ENCODE measurements at regions not wholly inside any gene's neighbourhood (a gene's known extent, or its start where the extent isn't known, plus 50 kb on each side); places are given as distances from the start of the nearest gene placed in this dataset.

DNA sequence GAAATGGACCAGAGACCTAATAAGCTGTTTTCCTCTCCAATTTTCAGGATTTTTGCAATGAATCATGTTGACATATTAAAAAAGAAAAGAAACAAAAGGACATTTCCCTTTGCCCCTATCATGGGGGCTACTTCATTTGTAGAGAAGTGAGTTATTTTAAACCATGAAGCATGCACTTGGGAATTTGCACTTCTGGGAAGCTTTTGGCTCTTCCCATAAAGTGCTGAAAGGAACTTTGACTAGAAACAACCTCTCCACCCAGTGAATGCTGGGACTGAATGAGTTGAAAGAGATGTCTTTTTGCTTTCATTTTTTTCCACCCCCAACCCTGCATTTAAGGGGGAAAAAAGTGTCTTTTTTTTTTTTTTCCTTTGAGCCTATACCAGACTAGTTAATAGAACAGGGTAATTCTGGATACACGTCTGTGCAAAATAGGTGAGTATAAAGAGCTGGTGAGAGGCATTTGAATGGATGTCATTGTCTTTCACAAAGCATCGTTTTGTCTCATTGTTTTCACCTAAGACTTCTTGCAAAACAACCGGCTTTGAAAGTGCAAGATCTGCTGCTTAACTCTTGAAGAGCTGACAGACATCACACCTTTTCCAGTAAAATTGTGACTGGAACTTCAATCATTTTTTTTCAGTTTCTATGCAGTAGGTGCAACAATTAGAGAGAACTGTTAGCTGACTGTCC lies 138.7 kb upstream of the BACH2 start:
- no peak for TF ChIP-seq CTCF (IDR thresholded peaks at IDR 0.05)
- Histone ChIP-seq H3K9me3 (no peaks in the 10 kb centered on the region), H3K4me1 (no peaks in the 10 kb centered on the region), H3K27me3 (no peaks in the 10 kb centered on the region), H3K27ac (no peak overlapping the region), H3K4me3 (no peak overlapping the region), H3K36me3 (no peaks in the 10 kb centered on the region)
- intact Hi-C loops (cut with DNase I; ENCODE audit: low total_unique reads), result no loop called here
- no peak for DNase-seq

DNA sequence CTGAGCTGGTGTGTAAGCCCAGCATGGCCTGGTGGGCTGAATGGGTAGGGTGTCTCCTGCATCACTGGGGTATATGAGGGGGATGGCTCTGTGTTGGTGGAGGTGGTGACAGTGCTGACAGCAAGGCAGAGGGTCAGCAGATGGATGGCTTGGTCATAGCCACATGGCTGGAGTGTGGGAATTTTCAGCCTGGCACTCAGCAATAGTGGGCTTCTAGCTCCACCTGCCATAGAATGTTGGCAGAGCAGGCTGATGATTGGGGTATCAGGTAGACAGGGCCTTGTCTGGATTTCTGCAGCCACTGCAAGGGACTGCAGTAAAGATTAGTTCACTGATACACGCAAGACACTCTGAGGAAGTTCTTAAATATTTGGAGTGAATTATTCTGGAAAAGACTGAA lies 137.5 kb upstream of the BACH2 start:
- no peaks in the 10 kb centered on the region for H3K4me1 ChIP-seq
- no peak for TF ChIP-seq CTCF (IDR thresholded peaks at IDR 0.05)
- H3K9me3 ChIP-seq, result peaks cover 0 to 11% (median 6%) of the 10 kb centered on the region in 3 donors
- no peaks in the 10 kb centered on the region for H3K27me3 ChIP-seq
- H3K27ac ChIP-seq, result no peak overlapping the region
- no peak overlapping the region for H3K4me3 ChIP-seq
- intact Hi-C loops (cut with DNase I; ENCODE audit: low total_unique reads), result no loop called here
- no peaks in the 10 kb centered on the region for H3K36me3 ChIP-seq
- no peak for DNase-seq

DNA sequence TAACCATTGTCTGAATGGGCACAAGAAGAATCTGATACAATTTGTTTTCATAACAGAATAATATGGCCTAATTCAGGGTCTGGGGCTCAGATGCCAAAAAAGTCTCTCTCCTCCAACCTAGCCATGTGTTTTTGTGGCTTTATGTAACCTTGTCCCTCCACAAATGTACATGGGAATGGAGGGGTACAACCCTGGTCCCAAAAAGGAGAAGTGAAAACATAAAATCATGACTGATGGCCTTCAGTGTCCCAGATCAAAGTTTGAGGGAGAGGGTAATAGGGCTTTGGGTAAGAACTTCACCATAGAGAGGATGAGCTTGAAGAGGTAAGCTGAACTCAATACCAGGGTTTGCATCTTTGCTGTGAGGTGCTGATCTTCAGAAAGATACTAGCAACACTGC lies 136.3 kb upstream of the BACH2 start:
- Histone ChIP-seq H3K27ac (no peak overlapping the region), H3K27me3 (no peaks in the 10 kb centered on the region), H3K4me1 (no peaks in the 10 kb centered on the region), H3K36me3 (no peaks in the 10 kb centered on the region), H3K4me3 (no peak overlapping the region), H3K9me3 (peaks cover 0 to 19% (median 6%) of the 10 kb centered on the region in 3 donors)
- no peak for DNase-seq
- intact Hi-C loops (cut with DNase I; ENCODE audit: low total_unique reads), result no loop called here
- no peak for TF ChIP-seq CTCF (IDR thresholded peaks at IDR 0.05)

DNA sequence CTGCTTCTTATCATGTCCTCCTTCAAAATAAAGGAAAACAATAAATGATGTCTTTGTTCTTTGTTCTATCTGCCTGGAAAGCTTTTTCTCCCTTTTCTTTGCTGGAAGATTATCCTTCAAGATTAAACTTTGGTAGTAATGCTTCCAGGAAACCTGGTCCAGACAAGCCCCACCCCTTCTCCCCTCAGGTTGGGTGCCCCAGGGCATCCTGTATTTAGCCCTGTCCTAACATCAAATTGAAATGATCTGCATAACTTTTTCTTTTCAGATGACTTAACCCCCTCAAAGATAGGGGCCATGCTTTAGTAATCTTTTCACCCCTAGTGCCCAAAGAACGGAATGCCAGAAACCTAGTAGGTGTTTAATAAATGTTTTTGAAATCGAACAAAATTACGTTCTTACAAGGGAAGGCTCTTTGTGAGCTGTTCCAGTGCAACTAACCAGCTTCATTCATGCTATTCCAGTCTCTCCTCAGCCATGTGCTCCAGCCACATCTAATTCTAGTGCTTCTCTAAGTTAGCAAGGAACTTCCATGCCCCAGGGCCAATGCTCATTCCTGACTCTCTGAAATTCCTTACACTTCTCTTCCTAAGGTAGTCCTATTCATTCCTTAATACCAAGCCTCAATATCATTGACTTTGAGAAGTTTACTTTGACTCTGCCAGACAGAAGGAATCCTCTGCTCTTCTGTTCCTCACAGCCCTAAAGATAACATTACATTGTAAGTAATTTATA lies 135.6 kb upstream of the BACH2 start:
- Histone ChIP-seq H3K27me3 (no peaks in the 10 kb centered on the region), H3K36me3 (no peaks in the 10 kb centered on the region), H3K4me3 (no peak overlapping the region), H3K4me1 (no peaks in the 10 kb centered on the region), H3K9me3 (peaks cover 0 to 19% (median 6%) of the 10 kb centered on the region in 3 donors), H3K27ac (no peak overlapping the region)
- intact Hi-C loops (cut with DNase I; ENCODE audit: low total_unique reads), result no loop called here
- no peak for DNase-seq
- no peak for TF ChIP-seq CTCF (IDR thresholded peaks at IDR 0.05)

GRCh38 chr6:90431576-90431975 lies 134.9 kb upstream of the BACH2 start:
- DNase-seq, result no peak

More at GRCh38 chr6:90431576-90431975, 134.9 kb upstream of the BACH2 start:
- no peak for TF ChIP-seq CTCF (IDR thresholded peaks at IDR 0.05)
- Histone ChIP-seq H3K9me3 (peaks cover 0 to 19% (median 6%) of the 10 kb centered on the region in 3 donors), H3K36me3 (no peaks in the 10 kb centered on the region), H3K27me3 (no peaks in the 10 kb centered on the region), H3K4me3 (no peak overlapping the region), H3K27ac (no peak overlapping the region), H3K4me1 (no peaks in the 10 kb centered on the region)
- intact Hi-C loops (cut with DNase I; ENCODE audit: low total_unique reads), result no loop called here

All from tibial artery (tissue), 4 donors.